AG08396 (cell line): ENCODE measurements at regions not wholly inside any gene's neighbourhood (a gene's known extent, or its start where the extent isn't known, plus 50 kb on each side); places are given as distances from the start of the nearest gene placed in this dataset.
"Not testable (repeated sequence)": the region's sequence is repeated elsewhere in the genome, so short reads cannot be mapped to it uniquely, and the experiment has no call there.

Source experiments
- DNase-seq: peaks from one replicate; pipeline ENCODE4 v3.0.0; 2012; ENCODE audit warnings: low spot score, mixed read lengths

DNA sequence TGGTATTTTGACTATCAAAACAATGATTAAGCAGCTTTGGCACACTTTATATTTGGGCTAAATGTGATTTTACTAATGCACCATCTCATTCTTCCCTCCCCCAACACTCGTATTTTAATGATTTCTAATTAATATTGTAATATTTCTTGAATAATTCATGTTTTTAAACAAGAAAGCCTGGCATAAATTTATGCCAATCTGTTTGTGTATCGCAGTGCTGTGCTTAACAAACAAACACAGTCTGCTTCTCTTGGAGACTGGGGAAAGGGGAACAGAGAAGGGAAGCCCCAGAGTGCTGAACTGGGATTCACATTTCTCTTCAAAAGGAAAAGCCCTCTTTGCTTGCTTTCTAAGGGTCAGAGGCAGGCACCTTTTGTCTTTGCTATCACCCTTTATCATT is 496.9 kb upstream of the STXBP6 start:
- DNase-seq, result no peak

DNA sequence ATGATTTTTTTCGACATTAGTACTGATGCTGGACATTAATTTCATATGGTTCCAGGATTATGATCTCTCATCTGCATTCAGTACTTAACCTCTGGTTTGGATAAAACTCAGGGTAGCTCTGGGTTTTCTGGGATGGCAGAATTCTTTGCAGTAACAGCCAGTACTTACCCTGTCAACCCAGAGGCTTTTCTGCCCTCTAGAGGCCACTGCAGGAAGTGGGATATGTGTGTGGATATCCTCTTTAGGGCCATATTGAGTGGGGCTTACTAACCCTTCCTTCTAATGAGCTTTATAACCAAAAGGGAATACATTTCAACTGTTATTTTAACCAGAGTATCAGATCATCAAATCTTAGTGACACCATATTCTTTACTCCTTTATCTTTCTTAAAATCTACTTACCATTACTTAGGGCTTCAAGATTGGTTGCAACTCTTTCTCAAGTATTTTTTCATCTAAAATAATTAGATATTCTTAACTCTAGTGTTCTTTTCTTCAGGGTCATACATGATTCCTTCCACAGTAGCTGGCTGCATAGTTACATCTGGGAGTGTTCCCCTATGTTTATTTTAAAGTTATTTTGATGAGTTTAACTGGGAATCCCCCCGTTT is 488.0 kb upstream of the STXBP6 start:
- DNase-seq, result no peak

DNA sequence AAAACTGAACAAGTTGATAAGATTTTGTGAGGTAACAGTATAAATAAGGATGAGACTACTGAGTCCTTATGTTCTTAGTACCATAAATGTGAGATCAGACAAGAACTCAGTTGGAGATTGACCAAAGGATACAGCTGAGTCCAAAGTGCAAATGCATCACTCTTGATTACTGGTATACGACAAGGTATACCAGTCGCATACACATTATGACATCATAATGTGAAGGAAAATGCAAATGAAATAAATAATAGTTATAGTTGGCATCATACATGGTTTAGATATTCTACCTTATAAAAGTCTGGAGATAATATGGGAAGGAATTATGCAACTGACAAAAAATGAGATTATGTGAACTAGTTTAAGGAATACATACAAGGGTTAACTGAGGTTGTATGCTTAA is 476.3 kb upstream of the STXBP6 start:
- no peak for DNase-seq

DNA sequence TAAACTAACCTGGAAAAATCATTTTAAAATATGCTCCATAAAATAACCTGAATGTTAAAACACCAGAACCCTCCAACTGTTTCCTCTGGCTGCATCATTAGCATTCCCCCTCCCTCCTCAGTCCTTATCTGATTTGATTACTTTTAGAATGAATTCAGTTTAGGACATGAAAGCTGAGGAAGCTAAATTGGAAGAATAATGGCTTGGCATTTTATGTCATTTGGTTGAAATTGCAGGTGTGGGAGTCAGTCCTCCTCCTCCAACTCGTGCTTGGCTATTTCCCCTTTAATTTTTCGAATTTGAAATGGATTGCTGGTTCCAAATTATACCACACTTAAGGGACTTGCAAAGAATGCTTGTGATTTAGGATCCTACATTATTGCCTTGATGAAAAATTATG is 473.0 kb upstream of the STXBP6 start:
- no peak for DNase-seq

DNA sequence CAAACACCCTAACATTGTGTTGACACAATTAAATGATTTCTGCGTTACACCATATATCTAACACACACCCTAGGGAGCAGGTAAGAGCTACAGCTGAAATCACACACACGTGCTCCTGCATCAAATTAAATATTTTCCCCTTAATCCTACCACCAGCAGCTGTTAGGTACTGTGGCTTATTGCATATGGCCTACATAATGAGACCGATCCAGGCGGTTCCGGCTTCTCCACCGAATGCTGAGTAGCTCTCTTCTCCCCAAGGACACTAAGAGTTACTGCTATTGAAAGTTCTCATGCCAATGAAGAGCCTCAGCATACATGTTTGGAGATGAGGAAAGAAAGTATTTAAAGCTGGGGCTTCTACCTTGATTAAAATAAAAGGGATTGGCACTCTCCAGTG is 472.2 kb upstream of the STXBP6 start:
- no peak for DNase-seq

DNA sequence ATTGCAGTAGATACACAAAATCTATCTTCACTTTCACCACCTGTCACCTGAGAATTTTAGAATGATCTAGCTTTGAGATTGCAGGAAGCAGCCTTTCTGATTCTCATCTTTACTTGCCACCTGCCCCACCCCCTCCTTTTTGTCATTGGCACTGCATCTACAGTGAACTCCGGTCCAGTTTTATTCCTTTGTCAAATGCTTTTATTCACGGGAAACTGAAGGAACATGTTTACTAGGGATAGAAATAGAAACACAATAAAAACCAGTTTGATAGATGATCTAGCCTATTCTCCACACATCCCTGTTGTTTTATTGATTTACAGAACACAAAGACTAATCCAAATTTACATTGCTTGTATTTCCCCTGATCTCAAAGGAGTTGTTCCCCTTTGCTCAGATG is 471.7 kb upstream of the STXBP6 start:
- DNase-seq, result no peak

DNA sequence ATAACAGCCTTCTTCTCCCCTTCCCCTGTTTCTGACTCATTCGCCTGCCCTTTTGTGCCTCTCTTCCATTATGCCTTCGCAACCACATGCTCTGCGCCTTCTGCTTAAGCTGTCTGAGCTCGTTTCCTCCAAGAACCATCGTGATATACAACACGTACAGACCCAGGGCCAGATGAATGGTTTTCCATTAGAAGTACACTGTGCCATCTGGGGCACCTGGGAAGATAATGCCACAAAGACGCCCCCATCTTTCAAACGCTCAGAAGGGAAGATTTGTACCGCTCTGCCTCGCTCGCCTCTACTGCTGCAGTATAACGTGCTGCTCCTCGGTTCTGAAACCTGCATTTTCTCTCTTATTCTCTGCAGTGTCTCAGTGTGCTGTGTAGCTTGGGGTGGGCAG is 470.9 kb upstream of the STXBP6 start:
- no peak for DNase-seq

DNA sequence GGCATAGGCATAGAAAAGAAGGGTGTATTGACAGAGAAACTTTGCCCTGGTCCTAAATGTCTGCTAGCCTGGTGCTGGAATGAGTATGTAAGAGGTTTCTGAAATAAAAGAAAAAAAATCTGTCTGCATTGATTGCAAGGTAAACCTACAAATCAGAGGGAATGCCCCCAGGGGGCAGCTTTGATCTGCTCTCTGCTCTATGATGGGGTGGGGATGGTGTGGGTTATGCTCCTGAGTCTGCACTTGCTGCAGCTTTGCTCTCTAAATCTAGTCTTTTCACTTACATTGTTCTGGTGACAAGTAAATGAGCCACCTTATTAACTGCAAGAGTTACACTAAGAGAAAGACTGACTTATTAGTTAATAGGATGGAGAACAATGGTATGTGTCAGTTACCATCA is 468.4 kb upstream of the STXBP6 start:
- no peak for DNase-seq

DNA sequence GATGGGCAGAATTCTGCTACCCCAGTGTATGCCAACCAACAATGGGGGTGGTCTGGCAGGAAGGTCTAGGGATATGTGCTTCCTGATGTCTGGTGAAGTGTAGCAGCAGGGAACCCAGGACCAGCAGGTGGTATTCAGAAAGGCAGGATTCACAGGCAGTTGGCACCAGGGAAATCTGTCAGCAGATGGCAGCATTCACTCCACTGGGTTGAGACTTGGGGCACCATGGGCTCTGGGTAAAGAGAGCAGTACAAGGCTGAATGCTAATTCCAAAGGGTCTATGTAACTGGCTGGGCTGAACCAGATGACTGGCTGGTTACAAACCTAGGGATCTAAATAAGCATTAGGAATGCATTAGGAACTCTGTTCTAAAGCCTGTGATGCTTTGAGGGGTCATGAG is 466.9 kb upstream of the STXBP6 start:
- DNase-seq, result no peak

DNA sequence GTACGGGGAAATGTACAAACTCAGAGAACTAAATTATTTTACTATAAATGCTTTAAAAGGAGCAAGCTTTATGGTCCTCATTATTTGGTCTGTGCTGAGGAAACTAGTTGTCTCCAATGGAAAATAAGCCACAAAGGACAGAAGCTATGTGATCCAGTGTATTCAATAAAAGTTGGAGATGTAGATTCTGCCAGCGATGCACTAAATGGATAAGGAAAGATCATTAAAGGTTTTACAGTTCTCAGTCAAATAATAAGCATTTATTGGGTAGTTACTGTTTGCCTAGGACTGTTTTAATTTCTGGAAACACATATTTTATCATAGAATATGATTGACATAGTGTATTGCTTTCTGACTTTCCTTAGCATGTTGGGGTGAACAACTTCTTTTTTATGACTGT is 458.9 kb upstream of the STXBP6 start:
- DNase-seq, result no peak

DNA sequence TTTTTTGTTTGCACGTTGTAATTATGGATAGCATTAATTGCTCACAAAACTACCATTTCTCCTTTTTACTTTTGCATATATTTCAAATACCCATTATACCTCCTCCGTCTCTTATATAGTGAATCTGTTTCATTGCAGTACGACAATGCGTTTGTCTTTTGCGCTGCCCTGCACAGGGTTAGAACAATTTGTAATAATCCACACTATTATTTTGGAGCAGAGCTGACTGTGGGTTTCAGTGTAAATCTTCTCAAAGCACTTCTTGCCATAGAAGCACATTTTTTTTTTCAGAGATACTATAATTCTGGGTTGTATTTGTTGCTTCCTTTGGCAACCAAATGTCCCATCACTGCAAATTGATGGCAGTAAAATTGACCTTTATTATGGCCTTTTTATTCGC is 451.8 kb upstream of the STXBP6 start:
- no peak for DNase-seq

DNA sequence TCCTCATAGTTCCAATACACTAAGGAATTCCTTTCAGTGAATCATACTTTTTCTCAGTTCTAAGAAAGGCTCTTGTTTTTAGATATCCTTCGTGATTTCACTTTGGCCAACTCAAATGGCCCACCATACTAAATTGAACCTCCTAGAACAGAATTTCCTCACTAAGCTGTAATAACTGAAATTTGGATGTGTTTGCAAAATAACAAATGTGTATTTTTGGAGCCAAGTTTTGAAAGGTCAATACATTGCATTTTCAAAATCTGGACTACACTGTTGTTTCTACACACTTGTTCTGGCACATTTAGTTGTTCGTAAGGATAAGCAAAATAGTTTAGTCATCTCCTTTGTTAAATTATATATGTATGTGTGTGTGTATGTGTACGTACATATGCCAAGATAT is 439.0 kb upstream of the STXBP6 start:
- DNase-seq, result no peak

DNA sequence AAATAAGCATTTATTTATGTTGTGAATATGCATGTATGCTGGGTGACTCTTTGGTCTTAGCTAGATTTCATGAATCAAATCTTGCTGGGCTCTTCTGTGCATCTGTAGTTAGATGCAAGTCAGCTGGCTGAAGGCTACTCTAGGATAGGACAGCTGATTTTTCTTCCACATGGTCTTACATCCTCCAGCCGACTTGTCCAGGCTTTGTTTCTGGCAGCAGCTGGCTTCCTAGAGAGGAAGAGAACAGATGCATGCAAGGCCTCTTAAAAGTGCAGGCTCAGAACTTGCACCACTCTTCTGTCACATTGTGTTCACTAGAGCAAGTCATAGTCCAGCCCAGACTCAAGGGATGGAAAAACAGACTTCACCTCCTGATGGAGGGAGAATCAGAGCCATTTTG is 435.4 kb upstream of the STXBP6 start:
- DNase-seq, result no peak

DNA sequence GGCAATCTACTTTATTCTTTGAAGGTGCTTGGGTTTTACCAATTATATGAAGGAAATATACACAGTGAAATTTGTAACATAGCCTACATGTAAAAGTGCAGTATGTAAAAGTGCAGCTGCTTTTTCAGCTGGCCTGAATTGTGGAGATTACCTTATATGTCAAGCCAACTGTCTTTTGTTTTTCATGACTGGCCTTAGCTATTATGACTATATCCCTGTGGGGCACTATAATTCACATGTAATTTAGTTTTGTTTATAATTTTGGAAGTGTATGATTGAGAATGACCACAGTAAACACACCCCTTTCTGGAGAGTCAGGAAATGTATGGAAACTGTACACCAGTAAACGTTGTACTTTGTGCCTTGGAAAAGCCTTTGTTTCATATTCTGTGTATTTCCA is 435.0 kb upstream of the STXBP6 start:
- no peak for DNase-seq

DNA sequence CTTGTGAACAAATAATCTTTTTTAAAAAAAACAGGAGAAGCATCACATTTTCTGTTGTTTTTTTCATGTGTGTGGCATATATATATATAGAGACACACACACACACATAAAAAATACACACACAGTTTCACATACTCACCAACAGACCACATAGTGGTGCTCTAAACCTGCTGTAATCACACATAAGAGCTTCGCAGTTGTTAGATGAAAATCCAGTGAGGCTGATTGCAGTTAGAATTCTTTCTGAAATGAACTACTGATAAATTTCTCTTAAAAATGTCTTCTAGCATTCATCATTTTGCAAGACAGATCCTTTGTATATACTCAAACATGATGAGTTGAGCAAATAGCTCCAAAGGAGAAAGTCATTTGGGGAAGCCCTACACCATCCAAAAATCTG is 434.3 kb upstream of the STXBP6 start:
- no peak for DNase-seq

DNA sequence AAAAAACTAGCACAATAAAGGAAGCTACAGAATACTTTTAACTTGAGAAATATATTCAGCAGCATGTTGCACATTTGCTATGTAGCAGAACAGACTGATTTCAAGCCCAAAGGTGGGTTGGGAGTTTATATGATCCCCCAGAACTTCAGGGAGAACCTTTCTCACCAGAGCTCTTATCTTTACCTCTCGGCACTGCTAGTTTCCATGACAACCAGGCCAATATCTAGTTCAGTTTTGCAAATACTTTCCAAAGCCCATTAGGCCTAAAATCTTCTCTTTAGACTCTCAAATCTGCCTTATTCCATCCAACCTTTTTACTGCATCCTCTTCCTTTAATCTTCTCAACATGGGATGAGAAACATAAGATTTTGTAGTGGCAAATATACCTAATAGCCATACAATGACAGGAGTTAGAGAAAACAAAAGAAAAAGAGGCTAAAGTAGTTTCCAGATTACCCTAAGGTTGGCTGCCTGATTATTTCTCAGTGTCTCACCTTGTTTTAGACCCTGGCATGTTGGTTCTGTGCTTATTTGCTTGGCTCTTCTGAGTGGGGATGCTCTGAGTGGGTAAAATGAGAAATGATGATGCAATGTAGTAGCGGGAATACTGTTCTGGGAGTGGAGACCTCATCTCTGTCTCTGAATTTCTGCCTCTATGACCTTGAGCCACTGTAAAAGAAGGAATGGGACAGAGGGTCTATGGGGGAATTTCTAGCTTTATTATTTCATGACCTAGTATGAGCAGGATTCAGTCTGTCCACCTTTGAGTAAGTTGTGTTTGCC is 427.6 kb upstream of the STXBP6 start:
- DNase-seq, result no peak

DNA sequence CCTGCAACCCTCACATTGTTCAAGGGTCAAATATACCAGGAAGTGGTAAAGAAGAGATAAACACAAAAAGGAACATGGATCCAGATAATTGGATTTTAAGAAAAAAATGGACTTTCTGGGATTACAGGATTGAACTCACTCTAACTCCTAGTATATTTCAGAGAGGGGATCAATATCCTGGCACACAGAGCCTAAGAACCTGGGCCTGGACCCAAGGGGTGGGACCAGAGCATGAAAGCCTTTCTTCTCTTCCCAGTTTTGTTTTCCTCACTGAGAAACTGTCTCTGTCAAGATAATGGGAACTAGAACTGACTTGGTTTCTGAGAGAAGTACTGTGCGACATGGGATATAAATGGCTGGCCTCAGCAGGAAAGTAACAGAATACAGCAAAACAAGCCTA is 422.8 kb upstream of the STXBP6 start:
- no peak for DNase-seq

DNA sequence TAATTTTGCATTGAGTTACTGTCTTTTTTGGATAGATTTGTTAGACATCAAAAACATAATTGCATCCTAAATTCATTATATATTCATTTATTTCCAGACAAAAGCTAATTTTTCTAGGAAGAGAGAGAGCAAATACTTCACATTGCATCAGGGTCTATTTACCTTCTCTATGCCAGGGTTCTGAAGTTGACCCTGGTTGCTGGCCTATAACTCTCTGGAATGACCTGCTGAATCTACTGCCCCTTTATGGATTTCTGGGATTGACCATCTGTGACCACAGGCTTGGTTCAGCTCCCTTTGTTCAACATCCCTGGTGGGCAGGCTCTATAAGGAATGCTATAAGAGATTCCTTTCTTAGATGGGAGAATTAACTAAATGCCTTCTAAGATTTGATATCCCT is 414.8 kb upstream of the STXBP6 start:
- DNase-seq, result no peak

DNA sequence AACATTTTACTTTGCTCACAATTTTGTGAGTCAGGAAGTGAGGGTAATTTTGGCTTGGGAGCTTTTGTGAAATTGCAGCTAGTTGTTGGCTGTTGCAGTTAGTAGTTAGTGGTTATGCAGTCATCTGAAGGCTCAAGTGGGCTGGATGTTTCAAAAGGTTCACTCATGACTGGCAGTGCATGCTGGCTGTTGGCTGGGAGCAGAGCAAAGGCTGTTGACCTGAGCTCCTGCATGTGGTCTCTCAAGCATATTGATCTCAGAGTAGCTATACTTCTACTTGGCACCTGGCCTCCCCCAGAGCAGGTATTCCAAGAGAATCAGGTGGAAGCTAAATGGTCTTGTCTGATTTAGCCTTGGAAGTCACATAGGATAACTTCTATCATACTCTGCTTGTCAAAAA is 414.1 kb upstream of the STXBP6 start:
- DNase-seq, result no peak

DNA sequence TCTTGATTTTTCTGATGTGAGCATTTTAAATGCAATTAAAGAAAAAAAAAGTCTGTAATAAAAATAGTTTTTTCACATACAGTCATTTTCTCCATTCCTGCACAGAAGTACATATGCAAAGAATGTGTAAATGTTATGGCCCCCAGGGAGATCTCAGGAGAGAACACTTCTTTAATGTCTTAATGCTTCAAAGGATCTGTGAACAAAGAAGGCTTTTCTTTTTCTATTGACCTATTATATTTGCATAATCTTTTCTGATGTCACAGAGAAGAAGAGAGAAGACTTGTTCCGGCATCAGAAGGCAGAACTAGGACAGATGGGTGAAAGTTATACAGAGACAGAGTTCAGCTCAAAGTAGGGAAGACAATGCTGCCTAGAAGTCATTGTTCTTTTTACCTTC is 413.5 kb upstream of the STXBP6 start:
- no peak for DNase-seq

DNA sequence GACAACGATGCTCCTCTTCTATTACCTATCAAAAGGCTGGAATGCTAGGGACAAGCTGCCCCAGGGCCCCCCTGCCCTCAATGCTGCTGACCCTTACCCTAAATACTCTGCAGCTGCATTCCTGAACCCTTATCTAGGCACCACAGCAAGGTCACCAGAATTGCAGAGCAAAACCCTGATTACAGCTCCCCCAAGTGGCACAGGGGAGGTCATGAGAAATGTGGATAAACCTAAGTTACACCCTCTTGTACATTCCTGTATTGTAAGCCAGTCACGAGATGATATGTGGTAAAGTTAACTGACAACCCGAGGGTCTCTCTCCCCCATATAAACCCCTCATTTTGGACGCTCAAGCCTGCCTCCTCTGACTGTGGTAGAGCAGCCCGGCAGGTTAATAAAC is 411.8 kb upstream of the STXBP6 start:
- no peak for DNase-seq

DNA sequence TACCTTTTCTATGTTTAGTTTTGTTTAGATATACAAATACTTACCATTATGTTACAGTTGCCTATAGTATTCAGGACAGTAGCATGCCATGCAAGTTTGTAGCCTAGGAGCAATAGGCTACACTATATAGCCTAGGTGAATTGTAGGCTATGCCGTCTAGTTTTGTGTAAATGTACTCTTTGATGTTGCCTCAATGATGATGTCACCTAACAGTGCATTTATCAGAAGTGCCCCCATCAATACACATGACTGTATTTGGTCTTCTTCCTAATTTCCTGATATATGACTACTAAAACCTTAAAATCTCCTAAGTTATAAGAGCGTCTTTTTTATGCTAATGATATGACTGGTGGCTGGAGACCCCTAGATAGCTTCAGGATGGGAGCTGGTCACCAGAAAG is 394.4 kb upstream of the STXBP6 start:
- no peak for DNase-seq

DNA sequence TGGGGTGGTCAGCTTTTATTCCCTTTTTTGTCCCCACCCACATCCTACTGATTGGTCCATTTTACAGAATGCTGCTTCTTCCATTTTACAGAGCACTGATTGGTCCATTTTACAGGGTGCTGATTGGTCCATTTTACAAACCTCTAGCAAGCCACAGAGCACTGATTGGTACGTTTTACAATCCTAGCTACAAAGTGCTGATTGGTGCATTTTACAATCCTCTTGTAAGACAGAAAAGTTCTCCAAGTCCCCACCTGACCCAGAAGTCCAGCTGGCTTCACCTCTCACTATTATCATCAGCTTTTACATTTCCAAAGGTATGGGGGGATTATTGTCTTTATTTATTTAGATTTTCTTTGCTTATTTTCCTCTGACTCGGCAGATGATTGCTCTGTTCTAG is 390.4 kb upstream of the STXBP6 start:
- not testable (repeated sequence) for DNase-seq

DNA sequence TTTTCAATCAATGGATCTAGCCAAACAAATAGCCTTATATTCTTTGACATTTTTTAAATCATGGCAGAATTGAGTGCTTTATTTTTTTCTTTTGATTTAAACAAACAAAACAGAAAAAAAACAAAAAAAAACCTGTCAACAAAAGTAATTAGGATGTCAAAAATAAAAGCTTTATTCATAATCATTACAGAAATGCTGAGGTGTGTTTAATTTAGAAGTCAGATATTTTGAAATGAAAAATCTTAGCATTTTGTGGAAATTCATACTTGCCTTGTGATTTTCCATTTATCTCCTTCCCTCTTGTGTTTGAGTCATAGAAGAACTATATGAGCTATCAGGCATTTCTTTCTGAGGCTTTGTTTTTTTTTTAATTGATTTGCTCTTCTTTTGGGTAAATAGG is 387.0 kb upstream of the STXBP6 start:
- DNase-seq, result no peak
